GM18519 (cell line): ENCODE measurements at regions not wholly inside any gene's neighbourhood (a gene's known extent, or its start where the extent isn't known, plus 50 kb on each side); places are given as distances from the start of the nearest gene placed in this dataset.
"Not testable (repeated sequence)": the region's sequence is repeated elsewhere in the genome, so short reads cannot be mapped to it uniquely, and the experiment has no call there.

Source experiments
- ATAC-seq: cut with Tn5 transposase; IDR thresholded peaks from one replicate; pipeline ENCODE4 v1.9.1; 2021; ENCODE audit warnings: mild to moderate bottlenecking, moderate library complexity; ENCODE audit not compliant: unreplicated experiment, low FRiP score

DNA sequence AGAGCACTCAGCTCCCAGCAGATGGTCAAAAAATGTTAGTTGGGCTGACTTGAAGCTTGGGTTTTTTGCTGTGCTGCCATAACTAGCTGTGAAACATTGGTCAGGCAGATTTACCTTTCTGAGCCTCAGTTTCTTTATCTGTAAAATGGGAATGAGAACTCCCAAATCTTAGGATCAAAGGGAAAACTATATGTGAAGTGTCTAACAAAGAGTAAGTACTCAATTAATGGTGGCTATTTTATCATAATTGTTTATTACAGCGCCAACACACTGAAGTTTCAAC, 164.2 kb upstream of the POU3F1 start:
- no peak for ATAC-seq

DNA sequence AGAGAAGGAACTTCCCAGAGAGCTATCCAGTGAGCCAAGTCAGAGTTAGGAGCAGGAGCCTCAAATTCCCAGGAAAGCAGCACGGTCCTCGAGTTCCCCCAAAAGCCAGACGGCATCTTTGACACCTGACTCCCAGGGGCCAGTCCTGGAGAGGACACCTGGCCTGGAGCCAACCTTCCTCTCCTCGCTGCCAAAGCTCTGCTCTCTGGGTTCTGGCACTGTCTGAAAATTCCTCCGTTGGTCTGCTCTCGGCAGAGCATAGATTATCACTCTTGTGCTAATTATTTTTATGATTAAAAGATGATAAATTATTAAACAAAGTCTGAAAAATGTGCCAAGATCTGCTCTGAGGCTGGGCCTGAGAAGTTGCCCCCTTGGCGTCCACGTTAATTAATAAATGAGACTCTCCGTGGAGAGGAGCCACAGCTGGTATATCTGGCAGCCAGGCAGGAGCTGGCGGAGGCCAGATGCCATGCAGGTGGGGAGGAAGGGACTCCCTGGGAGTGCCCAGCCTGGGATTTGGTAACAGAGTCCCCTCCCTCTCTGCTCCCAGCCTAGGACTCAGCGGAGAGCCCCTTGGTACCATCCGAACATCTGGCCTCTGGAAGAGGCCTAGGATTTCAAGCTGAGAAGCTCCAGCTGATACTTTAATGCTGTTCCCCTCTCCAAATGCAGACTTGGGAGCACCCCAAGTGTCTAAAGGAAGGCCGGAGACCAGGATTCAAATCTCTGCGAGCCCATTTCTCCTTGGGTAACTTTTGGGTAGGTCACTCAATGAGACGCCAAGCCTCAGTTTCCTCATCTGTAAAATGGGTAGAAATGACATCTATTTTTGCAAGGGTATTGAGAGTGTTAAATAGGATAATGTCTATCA, 163.7 kb upstream of the POU3F1 start:
- ATAC-seq: no peak

DNA sequence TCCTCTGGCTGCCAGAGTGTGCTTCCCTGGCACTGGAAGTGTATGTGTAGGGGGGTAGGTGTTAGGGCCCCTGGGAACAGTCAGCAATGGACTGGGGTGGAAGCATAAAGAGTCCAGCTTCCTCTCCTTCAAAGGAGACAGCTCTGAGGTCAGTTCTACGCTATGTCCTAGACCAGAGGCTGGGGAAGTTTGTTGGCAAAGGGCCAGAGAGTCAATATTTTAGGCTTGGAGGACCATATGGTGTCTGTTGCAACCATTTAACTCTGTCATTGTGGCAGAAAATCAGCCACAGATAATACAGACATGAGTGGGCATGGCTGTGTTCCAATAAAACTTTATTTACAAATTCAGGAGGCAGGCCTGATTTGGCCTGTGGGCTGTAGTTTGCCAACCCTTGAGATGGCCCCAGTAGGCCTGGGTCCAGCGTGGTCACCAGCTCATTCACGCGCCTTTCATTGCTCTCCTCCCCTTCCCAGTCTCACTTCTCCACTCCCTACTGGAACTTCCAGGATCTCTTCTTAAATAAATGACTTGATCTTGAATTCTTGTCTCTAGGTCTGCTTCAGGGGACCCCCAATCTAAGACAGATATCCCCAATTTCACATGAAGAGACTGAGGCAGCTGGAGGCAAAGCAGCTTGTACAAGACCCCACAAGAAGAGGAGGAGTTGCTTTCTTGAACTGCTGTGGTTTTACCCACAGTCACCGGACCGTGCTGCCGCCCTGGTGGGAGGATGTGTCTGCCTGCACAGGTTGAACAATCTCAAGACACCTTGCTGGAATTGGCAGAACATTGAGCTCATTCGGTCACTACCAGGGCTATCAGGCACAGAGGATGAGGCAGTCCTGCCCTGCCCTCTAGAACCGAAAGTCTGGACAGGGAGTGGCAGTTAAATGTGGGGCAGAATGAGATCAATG, 162.4 kb upstream of the POU3F1 start:
- ATAC-seq: no peak

DNA sequence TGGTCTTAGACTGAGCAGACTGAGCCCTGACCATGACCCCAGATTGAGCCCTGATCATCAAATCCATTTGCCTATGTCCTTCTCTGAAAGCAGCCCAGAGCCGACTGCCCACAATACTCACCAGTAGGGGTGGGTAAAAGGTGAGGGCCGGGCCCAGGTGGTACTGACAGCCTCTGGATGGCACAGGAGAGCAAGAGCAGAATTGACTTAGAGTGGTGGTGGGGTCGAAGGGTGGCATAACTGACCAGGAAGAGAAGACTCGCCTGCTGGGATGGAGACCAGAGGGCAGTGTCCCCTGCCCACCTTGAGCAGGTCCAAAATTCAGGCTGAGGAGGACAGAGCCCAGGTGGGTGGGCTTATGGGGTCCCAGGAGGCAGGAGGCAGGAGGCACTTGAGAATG, 161.3 kb upstream of the POU3F1 start:
- no peak for ATAC-seq

DNA sequence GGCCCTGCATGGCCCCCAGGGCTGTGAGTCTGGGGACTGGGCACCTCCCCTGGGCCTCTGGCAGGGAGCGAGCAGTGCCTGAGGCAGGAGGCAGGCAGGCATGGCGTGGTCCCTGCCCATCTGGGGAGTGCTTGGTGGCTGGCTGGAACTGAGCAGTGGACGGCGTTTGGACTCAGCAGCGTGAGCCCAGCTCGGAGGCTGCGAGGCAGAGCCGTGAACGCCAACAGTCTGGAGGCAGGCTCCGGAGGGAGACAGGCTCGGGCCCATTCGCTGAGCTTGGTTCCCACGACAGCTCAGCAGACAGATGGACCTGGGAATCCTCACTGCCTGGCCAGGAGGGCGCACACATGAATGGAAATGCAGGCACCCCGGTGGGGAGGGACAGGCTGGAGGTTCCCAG, 160.7 kb upstream of the POU3F1 start:
- ATAC-seq: no peak

DNA sequence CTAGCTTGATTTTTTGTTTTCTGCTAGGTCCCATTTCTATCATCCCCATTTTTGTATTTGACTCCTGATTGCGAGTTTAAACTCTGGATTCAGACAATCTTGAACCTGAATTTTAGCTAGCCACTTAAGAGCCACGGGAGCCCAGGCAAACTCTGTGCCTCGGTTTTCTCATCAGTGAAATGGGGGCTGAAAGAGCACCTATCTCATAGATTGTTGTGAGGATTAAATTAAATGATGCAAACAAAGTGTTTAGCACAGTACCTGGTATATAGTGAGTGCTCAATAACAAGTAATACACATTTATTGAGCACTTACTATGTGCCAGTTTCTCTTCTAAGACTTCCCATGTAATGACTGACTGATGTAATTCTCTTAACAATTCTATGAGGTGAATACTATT, 158.1 kb upstream of the POU3F1 start:
- ATAC-seq: no peak

DNA sequence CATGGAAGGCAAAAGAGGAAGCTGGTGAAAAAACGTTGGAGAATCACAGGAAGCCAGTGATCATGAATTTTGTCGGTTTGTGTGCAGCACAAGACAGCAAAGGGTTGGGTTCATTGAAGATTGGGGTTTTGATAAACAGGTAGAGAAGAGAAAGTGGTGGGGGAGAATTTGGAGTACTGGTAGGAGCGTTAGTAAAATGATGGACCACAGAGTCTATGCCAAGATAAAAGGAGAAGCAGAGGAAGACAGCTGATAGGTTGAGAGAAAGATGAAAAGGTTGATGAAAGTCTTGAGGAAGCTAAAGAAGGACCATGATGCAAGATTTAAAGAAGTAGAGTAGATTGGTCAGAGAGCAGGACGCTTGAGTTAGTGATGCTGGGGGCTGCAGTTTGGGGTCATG, 156.8 kb upstream of the POU3F1 start:
- no peak for ATAC-seq

DNA sequence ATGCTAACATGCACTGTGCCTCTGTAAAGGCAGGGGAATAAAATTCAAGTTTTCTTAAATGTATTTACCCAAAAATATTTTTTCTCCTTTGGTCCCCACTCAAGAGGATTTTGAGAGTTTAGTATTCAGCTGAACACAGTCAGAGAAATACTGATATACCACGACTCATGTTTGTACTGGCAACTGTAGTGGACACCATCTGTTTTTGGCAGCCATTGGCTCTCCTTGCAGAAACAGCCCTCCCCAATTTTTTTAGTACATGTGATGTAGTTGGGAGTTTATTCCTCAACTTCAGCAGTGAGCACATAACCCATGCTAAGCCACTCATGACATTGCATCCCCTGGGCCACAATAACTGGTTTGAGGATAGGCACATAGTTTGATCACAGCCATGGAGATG, 154.8 kb upstream of the POU3F1 start:
- ATAC-seq: no peak

DNA sequence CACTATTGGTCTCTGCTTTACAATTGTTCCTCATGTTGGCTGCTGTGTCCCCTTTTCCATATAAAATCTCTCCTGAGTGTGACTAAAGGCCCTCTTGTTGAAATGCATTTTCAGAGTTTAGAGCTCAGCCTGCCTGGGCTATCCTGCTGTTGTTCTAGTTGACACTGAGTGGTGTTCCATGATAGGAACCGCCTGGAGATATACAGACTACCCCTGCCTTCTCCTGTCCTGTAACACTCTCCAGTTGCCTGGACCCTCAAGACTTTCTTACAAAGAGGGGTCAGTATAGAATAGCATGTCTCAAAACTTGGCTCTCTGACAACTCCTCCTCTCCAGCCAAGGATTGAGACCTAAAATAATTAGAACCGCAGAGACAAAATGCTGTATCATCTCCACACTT, 152.0 kb upstream of the POU3F1 start:
- no peak for ATAC-seq

DNA sequence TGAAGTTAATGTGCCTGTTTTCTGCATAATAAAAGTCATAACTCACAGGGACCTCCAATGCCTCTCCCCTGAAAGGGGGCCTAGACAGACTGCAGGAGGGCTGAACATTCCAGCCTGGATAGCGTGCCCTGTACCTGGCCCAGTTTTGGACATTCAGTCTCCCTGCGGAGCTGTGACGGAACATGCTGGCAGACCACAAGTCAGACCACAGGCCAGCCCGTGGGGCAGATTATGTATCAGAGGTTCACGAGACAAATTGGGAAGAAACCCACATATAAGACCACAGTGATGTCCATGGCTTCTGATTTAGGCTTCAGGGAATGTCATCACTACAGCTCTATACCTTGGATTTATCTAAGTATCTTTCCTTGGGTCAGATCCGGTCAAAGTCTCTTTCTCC, 151.5 kb upstream of the POU3F1 start:
- ATAC-seq: no peak

DNA sequence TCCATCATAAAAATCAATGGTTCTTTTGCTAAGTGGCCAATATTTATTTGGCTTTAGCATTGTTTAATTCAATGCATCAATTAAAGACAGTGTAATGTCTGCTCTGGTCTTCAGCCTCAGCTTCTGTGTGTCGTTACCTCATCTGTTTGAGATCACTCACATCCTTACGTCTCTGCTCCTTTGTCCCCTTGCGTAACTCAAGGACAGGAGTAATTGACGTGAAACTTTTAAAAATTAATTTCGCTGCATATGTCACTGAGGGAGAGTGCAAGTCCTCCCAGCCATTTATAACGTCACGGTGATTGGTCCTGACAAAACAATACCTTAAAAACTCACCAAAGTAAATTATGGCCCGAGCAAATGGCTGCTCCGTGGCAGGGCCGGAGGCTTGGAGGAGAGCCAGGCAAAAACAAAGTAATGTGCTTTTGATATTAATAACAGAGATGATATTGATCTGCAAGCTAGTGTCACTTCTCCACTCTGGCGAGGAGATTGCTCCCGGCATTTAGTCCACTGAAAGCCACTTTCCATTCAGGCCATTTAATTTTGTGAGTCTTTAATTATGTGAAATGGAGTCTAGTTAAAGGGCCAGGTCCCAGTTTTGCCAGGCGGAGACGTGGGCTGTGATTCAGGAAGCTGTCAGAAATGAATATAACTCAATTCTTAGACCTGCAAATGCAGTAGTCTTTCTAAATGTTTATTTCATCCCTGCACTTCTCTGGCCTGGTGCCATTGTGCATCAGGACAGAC, 150.9 kb upstream of the POU3F1 start:
- ATAC-seq: no peak

DNA sequence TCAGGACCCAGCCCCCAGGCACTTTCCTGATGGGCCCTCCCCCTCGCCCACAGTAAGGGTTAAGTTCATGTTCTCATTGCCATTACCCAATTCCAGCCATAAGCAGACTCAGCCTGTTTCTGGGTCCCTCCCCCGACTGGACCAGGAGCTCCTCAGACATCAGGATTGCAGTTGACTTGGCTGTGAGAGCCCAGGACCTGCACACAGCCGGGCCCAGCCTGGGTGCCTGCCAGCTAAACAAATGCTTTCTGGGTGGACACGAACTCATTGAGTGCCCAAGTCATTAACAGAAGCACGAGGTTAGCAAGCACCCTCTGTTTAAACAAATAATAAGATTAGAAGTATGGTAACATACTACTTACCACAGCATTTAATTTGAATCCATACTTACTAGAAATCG, 147.9 kb upstream of the POU3F1 start:
- ATAC-seq: no peak

DNA sequence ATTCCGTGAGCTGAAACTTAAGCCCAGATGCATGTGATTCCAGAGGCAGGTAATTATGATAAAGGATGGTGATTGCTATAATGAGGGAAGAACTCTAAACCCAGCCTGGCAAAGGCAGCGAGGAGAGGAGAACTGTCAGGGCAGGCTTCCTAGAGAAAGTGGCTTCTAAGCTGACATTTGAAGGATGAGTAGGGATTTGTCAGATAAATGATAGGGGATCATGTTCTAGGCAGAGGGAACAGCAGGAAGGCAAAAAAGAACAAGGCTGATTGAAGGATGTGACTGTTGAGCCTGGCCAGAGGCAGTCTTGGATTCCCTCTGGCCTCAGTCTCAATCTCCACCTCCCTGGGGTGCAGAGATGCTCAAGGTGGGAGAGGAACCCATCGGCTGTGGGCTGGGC, 146.4 kb upstream of the POU3F1 start:
- no peak for ATAC-seq

DNA sequence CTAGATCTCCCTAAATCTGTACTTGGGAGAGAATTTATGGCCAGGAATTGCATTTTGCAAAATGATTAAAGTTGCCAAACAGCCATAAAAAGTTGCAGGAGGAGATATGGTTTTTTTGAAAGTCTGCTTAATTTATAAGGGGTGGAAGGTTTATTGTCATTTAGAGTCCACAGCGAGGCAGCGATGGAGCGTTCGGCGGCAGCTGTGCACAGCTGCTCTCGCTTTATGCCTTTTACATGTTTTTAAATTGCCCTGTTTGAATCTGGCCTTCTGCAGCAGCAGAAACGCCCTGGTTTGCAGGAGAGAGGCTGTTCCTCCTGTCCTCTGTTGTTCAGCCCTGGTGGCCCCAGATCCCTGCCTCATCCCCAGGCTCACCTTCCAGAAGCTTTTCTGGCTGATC, 144.9 kb upstream of the POU3F1 start:
- no peak for ATAC-seq

DNA sequence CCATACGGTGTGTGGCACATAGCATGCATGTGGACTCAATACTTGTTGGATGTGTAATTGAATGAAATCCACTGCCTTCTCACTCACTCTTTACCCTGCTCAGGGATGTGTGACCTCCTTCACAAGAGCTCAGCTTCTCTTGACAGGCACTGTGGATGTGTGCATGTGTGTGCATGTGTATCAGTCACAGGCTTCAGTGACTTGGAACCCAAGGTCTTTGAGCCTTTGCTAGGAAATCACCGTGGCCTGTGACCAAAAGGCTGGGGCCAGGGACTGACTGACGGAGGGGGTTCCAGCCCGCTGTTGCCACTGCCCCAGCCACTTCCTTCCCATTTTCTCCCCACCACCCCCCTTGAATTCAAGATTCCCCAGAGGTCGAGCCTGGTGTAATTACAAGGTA, 144.4 kb upstream of the POU3F1 start:
- no peak for ATAC-seq

DNA sequence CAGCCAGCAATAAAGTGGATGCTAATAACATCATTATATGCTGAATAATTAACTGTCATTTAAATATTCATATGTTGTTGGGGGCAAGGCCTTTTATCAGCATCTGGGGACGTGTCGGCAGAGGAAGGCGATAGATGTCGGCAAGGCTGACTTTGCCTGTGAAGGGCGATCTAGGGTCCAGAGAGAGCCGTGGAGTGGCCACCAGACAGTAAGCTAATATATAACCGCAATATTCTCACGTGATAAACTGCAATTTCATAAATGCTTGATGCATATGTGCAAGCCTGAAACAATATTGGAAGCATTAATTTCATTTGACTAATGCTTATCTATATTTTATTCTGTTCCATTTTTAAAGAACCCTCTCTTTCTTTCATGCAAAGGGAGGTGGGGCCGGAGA, 141.0 kb upstream of the POU3F1 start:
- no peak for ATAC-seq

DNA sequence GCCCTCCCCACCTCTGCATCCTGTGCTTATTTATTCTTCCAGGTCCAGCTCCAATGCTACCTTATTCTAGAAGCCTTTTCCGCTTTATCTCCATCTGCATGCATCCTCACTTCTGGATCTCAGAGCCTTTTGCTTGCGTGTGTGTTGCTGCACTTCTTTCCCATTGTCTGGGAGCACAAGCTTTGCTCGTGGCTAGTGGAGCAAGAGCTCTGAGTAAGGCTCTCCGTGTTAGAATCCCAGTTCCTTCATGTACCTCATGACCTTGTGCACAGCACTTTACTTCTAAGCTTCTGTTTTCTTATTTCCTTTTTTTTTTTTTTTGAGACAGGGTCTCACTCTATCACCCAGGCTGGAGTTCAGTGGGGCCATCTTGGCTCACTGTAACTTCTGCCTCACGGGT, 140.0 kb upstream of the POU3F1 start:
- ATAC-seq: no peak

DNA sequence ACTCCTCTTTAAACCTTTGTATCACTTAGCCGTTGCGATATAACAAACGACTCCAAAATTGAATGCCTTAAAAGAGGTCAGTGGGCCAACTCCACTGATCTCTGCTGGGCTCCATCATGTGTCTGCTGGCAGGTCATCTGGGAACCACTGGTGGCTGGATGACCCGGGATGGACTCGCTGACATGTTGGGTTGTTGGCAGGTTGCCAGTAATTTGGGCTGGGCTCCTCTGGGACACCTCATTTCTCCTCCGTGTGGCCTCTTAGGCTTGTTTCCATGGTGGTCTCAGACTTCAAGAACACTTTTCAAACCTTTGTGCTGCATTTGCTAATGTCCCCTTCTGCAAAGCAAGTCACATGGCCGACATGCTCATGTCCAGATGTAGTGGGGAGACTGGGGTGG, 139.3 kb upstream of the POU3F1 start:
- ATAC-seq: no peak

DNA sequence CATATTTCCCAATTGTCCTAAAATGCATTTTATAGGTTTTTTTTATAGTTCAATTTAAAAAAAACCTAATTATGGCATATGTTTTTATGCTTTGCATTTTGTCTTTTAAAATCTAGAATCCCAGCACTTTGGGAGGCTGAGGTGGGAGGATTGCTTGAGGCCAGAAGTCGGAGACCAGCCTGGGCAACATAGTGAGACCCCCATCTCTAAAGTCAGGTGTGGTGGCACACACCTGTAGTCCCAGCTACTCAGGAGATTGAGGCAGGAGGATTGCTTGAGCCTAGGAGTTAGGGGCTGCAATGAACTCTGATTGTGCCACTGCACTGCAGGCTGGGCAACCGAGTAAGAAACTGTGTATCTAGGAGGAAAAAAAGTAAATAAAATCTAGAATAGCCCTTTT, 137.2 kb upstream of the POU3F1 start:
- no peak for ATAC-seq

DNA sequence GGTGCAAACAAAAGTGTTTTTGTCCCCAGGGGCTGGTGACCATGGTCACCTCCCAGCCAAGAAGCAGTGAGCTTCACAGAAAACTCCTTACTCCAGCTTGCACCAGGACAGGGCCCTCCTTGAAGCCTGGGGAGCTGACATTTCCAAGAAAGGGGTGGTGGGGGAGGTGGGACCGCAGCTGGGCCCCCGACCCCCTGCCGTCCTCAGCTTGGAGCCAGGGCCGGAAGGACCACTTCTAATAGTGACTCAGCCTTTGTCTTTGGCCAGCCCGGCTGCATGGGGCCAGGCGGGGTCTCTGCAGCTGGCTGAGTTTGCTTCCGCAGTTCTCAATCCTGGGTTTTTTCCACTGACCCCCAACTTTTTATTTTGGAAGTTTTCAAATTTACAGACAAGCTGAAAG, 136.5 kb upstream of the POU3F1 start:
- no peak for ATAC-seq

DNA sequence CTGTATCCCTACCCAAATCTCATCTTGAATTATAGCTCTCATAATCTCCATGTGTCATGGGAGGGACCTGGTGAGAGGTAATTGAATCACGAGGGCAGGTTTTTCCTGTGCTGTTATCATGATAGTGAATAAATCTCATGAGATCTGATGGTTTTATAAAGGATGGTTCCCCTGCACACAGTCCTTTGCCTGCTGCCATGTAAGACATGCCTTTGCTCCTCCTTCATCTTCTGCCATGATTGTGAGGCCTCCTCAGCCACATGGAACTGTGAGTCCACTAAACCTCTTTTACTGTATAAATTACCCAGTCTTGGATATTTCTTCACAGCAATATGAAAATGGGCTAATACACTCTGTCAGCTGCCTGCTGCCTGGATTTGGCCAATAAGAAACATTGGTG, 133.8 kb upstream of the POU3F1 start:
- not testable (repeated sequence) for ATAC-seq
